Prostate gland (tissue), 2 donors: ENCODE measurements at regions not wholly inside any gene's neighbourhood (a gene's known extent, or its start where the extent isn't known, plus 50 kb on each side); places are given as distances from the start of the nearest gene placed in this dataset.

Experiments
- POLR2A ChIP-seq: fragments of 450-650 bp; IDR thresholded peaks from one replicate; pipeline ENCODE4 v1.6.1; 2016; ENCODE audit warnings: antibody characterized with exemption, mild to moderate bottlenecking
- POLR2AphosphoS5 ChIP-seq: sonication (generic); formaldehyde crosslinking; IDR thresholded peaks from one replicate; pipeline ENCODE4 v1.6.1; 2017; ENCODE audit warnings: antibody characterized with exemption
- TF ChIP-seq, protein P1 (sequence below), 4 experiments: fragments of 200-600 bp in 2 of 4; fragments of 450-650 bp in 2 of 4; sonication (generic) in 2 of 4; IDR thresholded peaks; 1 replicate in 3 of 4; 2 replicates in 1 of 4; pipeline ENCODE4 v1.5.1; 2016 to 2019; ENCODE audit warnings: antibody characterized with exemption in 4 of 4, mild to moderate bottlenecking in 2 of 4, moderate library complexity in 2 of 4

DNA sequence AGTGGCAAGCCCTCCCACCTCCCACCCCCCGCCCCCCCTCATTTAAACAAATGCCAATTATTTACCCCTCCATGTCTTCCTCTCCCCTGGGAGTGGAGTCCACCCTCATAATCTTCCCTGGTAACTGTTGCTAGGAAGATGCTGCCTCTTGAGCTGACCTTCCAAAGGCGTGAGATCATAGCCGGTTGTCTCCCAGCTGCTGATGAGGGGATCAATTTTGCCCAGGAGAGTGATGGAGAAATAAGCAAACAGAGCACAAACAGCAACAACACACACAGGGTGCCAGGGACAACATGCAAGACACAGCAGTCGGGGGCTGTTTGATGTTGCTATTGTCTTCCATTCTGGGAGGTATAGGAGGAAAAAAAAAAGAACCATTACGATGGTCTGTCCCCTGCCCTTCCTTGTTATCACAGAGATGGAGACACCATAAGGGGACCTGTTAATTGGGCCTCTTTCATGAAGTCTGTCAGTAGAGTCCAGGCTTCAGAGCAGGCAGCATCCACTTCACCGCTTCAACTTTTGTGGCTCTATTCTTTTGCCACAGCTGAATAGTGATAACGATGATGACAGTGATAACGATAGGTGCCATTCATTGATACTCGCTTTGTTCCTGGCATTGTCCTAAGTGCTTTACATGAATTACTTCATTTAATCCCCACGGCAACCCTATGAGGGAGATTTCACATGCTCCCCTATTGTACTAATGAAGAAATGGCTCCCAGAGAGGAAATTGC, 76.9 kb upstream of the RGMA start:
- TF ChIP-seq, protein P1, sequence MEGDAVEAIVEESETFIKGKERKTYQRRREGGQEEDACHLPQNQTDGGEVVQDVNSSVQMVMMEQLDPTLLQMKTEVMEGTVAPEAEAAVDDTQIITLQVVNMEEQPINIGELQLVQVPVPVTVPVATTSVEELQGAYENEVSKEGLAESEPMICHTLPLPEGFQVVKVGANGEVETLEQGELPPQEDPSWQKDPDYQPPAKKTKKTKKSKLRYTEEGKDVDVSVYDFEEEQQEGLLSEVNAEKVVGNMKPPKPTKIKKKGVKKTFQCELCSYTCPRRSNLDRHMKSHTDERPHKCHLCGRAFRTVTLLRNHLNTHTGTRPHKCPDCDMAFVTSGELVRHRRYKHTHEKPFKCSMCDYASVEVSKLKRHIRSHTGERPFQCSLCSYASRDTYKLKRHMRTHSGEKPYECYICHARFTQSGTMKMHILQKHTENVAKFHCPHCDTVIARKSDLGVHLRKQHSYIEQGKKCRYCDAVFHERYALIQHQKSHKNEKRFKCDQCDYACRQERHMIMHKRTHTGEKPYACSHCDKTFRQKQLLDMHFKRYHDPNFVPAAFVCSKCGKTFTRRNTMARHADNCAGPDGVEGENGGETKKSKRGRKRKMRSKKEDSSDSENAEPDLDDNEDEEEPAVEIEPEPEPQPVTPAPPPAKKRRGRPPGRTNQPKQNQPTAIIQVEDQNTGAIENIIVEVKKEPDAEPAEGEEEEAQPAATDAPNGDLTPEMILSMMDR (IDR thresholded peaks at IDR 0.05) = no peak
- TF ChIP-seq POLR2A (no peak), POLR2AphosphoS5 (no peak)
